ENCODE measurements at regions not wholly inside any gene's neighbourhood (a gene's known extent, or its start where the extent isn't known, plus 50 kb on each side); places are given as distances from the start of the nearest gene placed in this dataset.

GRCh38 chr18:64332835-64333234, 183.9 kb upstream of the LINC00305 start:
- intact Hi-C loops (cut with micrococcal nuclease) (no loop called here), in situ Hi-C loops (cut with MboI) (no loop called here)
- no peaks in the 10 kb centered on the region for H3K27me3 ChIP-seq (ENCODE audit: control insufficient read depth in 2 of 2, insufficient read depth in 2 of 2, low read length in 2 of 2)
- no peak for TF ChIP-seq KDM4B (IDR thresholded peaks at IDR 0.05; ENCODE audit: borderline replicate concordance in 2 of 2, low read depth in 1 of 2)
- no peak for TF ChIP-seq STAT5B (CRISPR knock-in tag; IDR thresholded peaks at IDR 0.05)
- no peak for TF ChIP-seq ATF7 (IDR thresholded peaks at IDR 0.05)
- no peak for TF ChIP-seq WHSC1 (IDR thresholded peaks at IDR 0.05; ENCODE audit: low read length)
- TF ChIP-seq SOX6 (IDR thresholded peaks at IDR 0.05): no peak
- TF ChIP-seq THRAP3 (IDR thresholded peaks at IDR 0.05; ENCODE audit: borderline replicate concordance): no peak
- no peak for TF ChIP-seq CSDE1 (IDR thresholded peaks at IDR 0.05)
- no peak for TF ChIP-seq PRPF4 (IDR thresholded peaks at IDR 0.05; ENCODE audit: insufficient read depth, low read depth, low read length, poor library complexity, severe bottlenecking)
- TF ChIP-seq YY1 (IDR thresholded peaks at IDR 0.05; ENCODE audit: borderline replicate concordance in 1 of 3, control insufficient read depth in 1 of 3, extremely low read depth in 1 of 3, insufficient read depth in 3 of 3, insufficient read length in 1 of 3, insufficient replicate concordance in 2 of 3, low read depth in 1 of 3, low read length in 2 of 3): no peak
- no peak for TF ChIP-seq HDAC6 (IDR thresholded peaks at IDR 0.05; ENCODE audit: low read depth, low read length)
- TF ChIP-seq ASH1L (IDR thresholded peaks at IDR 0.05; ENCODE audit: borderline replicate concordance, low read depth, partially characterized antibody): no peak
- TF ChIP-seq ZNF224 (CRISPR knock-in tag; IDR thresholded peaks at IDR 0.05): no peak
- no peak overlapping the region for H3K4me2 ChIP-seq (ENCODE audit: insufficient read depth, low read length)
- H3K27ac ChIP-seq (ENCODE audit: extremely low read depth, low read depth, low read length): no peak overlapping the region
- POLR2A ChIA-PET: no interaction called here
- H4K20me1 ChIP-seq (replicated peaks; ENCODE audit: control insufficient read depth, insufficient read depth, low read length): no peaks in the 10 kb centered on the region
- no TSS peak for BruUV-seq (replicated peaks)
- no peaks in the 10 kb centered on the region for H3K36me3 ChIP-seq (ENCODE audit: control insufficient read depth, insufficient read depth, low read length)
- DNase-seq (ENCODE audit: extremely low read depth in 1 of 4, low spot score in 3 of 4): no peak
- no peak overlapping the region for H2AFZ ChIP-seq (ENCODE audit: low read depth, low read length)
- CTCF ChIA-PET (ENCODE audit: low intra/inter-chr PET ratio): no interaction called here
- H3K9me1 ChIP-seq (ENCODE audit: control insufficient read depth, insufficient read depth, low read length): no peaks in the 10 kb centered on the region
- H3K4me1 ChIP-seq (replicated peaks in 1 of 2; ENCODE audit: control insufficient read depth in 2 of 2, insufficient read depth in 2 of 2, low read length in 2 of 2): no peaks in the 10 kb centered on the region
- no peak overlapping the region for H3K4me3 ChIP-seq
- FAIRE-seq: no peak
- 3% methylated on average over 6 of the region's 6 CpGs for WGBS (ENCODE audit: insufficient coverage, low coverage, missing lambda C conversion rate)
- H3K9me3 ChIP-seq (replicated peaks; ENCODE audit: control insufficient read depth, insufficient read depth, low read depth, low read length): no peaks in the 10 kb centered on the region
- no peak overlapping the region for H3K9ac ChIP-seq (ENCODE audit: insufficient read depth in 1 of 2, low read depth in 2 of 2, low read length in 2 of 2)
- no peak for ATAC-seq
- no peaks in the 10 kb centered on the region for H3K79me2 ChIP-seq (ENCODE audit: control insufficient read depth, insufficient read depth, low read length)

Measured in K562 (cell line).